AG09319 (cell line): ENCODE measurements at regions not wholly inside any gene's neighbourhood (a gene's known extent, or its start where the extent isn't known, plus 50 kb on each side); places are given as distances from the start of the nearest gene placed in this dataset.

Experiments used
- DNase-seq: peaks from one replicate; pipeline ENCODE4 v3.0.0-alpha.2; 2010; ENCODE audit warnings: low read depth; ENCODE audit errors: extremely low read depth
- TF ChIP-seq, protein P1 (sequence below): IDR thresholded peaks from 2 replicates; pipeline ENCODE4 v1.5.1; 2011; ENCODE audit warnings: low read depth, mild to moderate bottlenecking, inconsistent platforms, low read length, moderate library complexity

DNA sequence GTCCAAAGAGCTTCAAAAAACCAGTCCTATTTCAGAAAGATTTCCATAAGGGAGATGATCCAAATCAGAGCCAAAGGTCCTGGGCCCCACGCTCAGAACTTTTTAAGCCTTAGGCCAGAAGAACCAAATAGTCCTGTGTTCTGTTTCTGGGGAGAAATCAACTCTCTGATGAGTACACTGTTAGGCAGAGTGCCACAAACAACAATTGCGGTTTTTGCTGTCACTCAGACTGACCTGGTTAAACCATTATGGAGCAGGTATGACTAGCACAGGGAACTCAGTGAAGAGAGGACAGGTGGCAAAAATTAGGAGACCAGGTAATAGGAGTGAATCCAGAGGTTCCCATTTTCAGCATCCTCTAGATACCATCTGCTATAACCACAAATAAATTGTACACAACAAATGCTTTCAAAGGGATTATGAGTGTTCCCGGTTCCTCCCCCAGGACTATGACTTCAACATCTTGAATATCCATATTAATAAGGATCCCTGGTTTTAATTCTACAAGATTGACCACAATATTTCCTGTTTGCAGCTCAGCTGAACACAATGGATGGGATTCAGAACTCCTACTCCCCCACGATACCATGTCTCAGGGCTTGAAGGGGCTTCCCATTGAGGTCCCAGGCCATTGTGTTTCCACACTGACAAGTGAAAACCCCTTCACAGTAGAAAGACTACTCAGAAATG, 52.1 kb upstream of the FREM1 start:
- DNase-seq, result no peak
- TF ChIP-seq, protein P1, sequence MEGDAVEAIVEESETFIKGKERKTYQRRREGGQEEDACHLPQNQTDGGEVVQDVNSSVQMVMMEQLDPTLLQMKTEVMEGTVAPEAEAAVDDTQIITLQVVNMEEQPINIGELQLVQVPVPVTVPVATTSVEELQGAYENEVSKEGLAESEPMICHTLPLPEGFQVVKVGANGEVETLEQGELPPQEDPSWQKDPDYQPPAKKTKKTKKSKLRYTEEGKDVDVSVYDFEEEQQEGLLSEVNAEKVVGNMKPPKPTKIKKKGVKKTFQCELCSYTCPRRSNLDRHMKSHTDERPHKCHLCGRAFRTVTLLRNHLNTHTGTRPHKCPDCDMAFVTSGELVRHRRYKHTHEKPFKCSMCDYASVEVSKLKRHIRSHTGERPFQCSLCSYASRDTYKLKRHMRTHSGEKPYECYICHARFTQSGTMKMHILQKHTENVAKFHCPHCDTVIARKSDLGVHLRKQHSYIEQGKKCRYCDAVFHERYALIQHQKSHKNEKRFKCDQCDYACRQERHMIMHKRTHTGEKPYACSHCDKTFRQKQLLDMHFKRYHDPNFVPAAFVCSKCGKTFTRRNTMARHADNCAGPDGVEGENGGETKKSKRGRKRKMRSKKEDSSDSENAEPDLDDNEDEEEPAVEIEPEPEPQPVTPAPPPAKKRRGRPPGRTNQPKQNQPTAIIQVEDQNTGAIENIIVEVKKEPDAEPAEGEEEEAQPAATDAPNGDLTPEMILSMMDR, result no peak

DNA sequence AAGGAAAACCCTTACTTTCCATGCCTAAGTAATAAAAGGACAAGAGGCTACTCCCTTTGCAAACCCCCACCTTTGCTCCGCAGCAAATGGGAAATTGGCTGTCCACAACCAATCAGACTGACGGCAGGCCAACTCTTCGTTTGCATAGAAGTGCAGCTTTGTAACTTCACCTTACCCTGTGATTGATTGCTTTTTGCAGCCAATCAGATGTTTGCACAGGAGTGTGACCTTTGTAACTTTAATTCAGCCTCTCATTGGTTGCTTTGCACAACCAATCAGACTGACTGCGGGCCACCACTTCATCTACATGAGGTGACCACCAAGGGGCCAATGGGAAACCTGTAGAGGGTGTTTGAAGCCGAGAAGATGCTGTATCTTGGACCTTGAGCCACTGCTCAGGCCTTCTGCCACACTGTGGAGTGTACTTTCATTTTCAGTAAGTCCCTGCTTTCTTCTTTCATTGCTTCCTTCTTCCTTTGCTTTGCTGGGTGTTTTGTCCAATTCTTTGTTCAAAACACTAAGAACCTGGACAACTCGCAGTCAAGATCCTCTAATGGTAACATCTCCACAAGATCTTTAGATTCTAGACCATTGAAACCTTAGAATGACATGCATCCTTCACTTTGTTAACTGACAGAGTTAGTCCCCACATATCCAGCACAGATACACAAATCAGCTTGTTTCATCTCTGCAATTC, 51.3 kb upstream of the FREM1 start:
- TF ChIP-seq, protein P1, result no peak
- no peak for DNase-seq

DNA sequence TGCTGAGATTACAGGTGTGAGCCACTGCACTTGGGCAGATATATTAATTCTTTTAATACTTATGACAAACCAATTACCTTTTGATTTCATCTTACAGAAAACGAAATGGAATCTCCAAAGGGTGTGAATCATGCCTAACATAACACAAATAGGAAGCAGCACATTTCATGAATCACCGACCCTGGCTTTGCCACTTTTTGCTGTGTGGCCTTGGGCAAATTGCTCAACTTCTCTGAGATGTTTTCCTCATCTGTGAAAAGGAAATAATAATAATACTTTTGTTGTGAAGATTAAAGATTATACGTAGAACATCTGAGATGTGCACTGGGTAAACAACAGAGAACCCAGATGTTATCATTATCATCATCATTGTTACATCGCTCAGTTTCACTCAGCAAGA, 50.7 kb upstream of the FREM1 start:
- TF ChIP-seq, protein P1, result no peak
- DNase-seq, result no peak
